GM10248 (cell line): ENCODE measurements at regions not wholly inside any gene's neighbourhood (a gene's known extent, or its start where the extent isn't known, plus 50 kb on each side); places are given as distances from the start of the nearest gene placed in this dataset.

Source experiments
- CTCF ChIA-PET: fragments of 300-600 bp; sonication (Branson Sonifier 250); formaldehyde crosslinking; extraction: SDS; loops from one replicate; lab custom pipeline; 2021; ENCODE audit warnings: antibody characterized with exemption; lab: Yijun Ruan, JAX
- POLR2A ChIA-PET: fragments of 350-650 bp; sonication (Branson Sonifier 250); formaldehyde crosslinking; extraction: SDS; loops from one replicate; lab custom pipeline; 2020; ENCODE audit warnings: antibody characterized with exemption; lab: Yijun Ruan, JAX
- DNase-seq: peaks from one replicate; pipeline ENCODE4 v3.0.0; 2012; ENCODE audit errors: extremely low spot score
- TF ChIP-seq, protein P1 (sequence below): IDR thresholded peaks from 2 replicates; pipeline ENCODE4 v1.5.1; 2012; ENCODE audit warnings: mild to moderate bottlenecking, low read depth; ENCODE audit errors: extremely low read depth, missing control alignments, control extremely low read depth

DNA sequence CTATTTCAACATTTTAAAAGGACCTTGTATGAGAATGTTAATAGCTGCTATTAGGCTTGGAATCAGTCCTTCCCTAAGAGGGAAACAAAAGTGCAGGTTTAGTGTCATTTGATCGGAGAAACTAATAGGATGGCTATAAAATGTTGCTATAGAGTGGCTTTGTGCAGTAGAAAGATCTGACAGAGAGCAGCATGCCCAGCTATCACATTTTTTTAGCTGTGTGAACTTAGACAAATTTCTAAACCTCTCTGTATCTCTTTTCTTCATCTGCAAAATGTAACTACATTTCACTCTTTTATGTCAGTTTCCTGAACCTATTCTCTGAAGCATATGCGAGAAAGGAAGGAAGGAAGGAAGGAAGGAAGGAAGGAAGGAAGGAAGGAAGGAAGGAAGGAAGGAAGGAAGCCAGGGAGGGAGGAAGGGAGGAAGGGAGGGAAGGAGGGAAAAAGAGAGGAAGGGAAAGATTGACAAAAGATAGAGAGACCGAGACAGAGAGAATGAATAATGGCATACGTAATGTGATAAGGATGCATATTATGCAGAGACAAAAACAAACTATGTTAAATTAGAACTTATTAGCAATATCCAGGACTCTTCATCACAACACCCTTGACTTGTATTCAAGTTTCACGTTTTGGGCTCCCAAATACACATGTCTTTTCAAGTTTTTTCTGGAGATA, 52.6 kb upstream of the CDH8 start:
- DNase-seq: no peak
- ChIA-PET POLR2A (no interaction called here), CTCF (no interaction called here)
- TF ChIP-seq, protein P1, sequence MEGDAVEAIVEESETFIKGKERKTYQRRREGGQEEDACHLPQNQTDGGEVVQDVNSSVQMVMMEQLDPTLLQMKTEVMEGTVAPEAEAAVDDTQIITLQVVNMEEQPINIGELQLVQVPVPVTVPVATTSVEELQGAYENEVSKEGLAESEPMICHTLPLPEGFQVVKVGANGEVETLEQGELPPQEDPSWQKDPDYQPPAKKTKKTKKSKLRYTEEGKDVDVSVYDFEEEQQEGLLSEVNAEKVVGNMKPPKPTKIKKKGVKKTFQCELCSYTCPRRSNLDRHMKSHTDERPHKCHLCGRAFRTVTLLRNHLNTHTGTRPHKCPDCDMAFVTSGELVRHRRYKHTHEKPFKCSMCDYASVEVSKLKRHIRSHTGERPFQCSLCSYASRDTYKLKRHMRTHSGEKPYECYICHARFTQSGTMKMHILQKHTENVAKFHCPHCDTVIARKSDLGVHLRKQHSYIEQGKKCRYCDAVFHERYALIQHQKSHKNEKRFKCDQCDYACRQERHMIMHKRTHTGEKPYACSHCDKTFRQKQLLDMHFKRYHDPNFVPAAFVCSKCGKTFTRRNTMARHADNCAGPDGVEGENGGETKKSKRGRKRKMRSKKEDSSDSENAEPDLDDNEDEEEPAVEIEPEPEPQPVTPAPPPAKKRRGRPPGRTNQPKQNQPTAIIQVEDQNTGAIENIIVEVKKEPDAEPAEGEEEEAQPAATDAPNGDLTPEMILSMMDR: no peak
